Skeletal muscle tissue (tissue), 3 donors: ENCODE measurements at regions not wholly inside any gene's neighbourhood (a gene's known extent, or its start where the extent isn't known, plus 50 kb on each side); places are given as distances from the start of the nearest gene placed in this dataset.

Source experiments
- H3K27ac ChIP-seq: one replicate; pipeline ENCODE4 v1.7.0; 2013; ENCODE audit warnings: mild to moderate bottlenecking, low read depth, low read length, inconsistent platforms
- H3K27me3 ChIP-seq, 3 donors: one replicate each; pipeline ENCODE4 v1.7.0; 2013; ENCODE audit warnings: low read length in 3 of 3; ENCODE audit not compliant: control insufficient read depth in 3 of 3, insufficient read depth in 3 of 3
- H3K36me3 ChIP-seq, 3 donors: one replicate each; pipeline ENCODE4 v1.7.0; 2013; ENCODE audit warnings: low read length in 3 of 3; ENCODE audit not compliant: control insufficient read depth in 3 of 3, insufficient read depth in 3 of 3
- H3K4me1 ChIP-seq, 3 donors: one replicate each; pipeline ENCODE4 v1.7.0; 2013; ENCODE audit warnings: low read length in 3 of 3, mild to moderate bottlenecking in 3 of 3; ENCODE audit not compliant: control insufficient read depth in 3 of 3, insufficient read depth in 3 of 3
- H3K4me3 ChIP-seq, 3 donors: one replicate each; pipeline ENCODE4 v1.7.0; 2013; ENCODE audit warnings: low read length in 3 of 3
- H3K9ac ChIP-seq, 3 donors: one replicate each; pipeline ENCODE4 v1.7.0; 2013; ENCODE audit warnings: low read length in 3 of 3, mild to moderate bottlenecking in 3 of 3, moderate library complexity in 2 of 3, low read depth in 1 of 3
- H3K9me3 ChIP-seq, 3 donors: one replicate each; pipeline ENCODE4 v1.7.0; 2013; ENCODE audit warnings: low read length in 3 of 3; ENCODE audit not compliant: control insufficient read depth in 3 of 3
- donor health status: Osteomylitis.

DNA sequence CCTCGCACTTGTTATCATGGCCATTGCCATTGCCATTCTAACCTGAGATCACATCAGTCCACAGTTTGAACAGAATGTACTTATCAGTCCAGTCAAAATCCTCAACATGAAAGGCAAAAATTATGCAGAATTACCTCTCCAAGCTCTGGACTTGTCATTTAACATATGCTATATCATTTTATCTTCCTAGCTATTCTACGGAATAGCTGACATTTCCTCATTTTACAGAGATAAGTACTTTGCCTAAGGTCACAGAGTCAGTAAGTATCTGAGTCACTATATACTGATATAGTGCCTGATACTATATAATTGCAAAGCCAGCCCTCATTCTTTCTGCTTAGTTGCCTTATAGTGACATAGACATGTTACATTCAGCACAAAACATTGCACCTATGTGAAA is 456.9 kb upstream of the GHITM start:
- H3K27ac ChIP-seq: no peak overlapping the region
- H3K36me3 ChIP-seq: no peaks in the 10 kb centered on the region
- H3K27me3 ChIP-seq: no peaks in the 10 kb centered on the region
- no peaks in the 10 kb centered on the region for H3K4me1 ChIP-seq
- H3K4me3 ChIP-seq: no peak overlapping the region
- H3K9ac ChIP-seq: no peak overlapping the region
- no peaks in the 10 kb centered on the region for H3K9me3 ChIP-seq

GRCh38 chr10:83685458-83685857 is 453.9 kb upstream of the GHITM start:
- no peak overlapping the region for H3K4me3 ChIP-seq
- no peaks in the 10 kb centered on the region for H3K36me3 ChIP-seq
- no peaks in the 10 kb centered on the region for H3K9me3 ChIP-seq
- no peak overlapping the region for H3K9ac ChIP-seq
- H3K27ac ChIP-seq: no peak overlapping the region
- no peaks in the 10 kb centered on the region for H3K4me1 ChIP-seq
- no peaks in the 10 kb centered on the region for H3K27me3 ChIP-seq

- no peak overlapping the region for H3K4me3 ChIP-seq
- H3K27me3 ChIP-seq: no peaks in the 10 kb centered on the region
- H3K4me1 ChIP-seq: no peaks in the 10 kb centered on the region
- no peak overlapping the region for H3K9ac ChIP-seq
- no peak overlapping the region for H3K27ac ChIP-seq
- H3K9me3 ChIP-seq: no peaks in the 10 kb centered on the region
- no peaks in the 10 kb centered on the region for H3K36me3 ChIP-seq
These were observed 447.3 kb upstream of the GHITM start for GRCh38 chr10:83691791-83692596.

- Histone ChIP-seq H3K36me3 (no peaks in the 10 kb centered on the region), H3K27ac (no peak overlapping the region), H3K4me1 (no peaks in the 10 kb centered on the region), H3K27me3 (no peaks in the 10 kb centered on the region), H3K9ac (no peak overlapping the region), H3K4me3 (no peak overlapping the region), H3K9me3 (no peaks in the 10 kb centered on the region)
These were observed 440.4 kb upstream of the GHITM start for GRCh38 chr10:83698899-83699298.

- Histone ChIP-seq H3K4me3 (no peak overlapping the region), H3K36me3 (no peaks in the 10 kb centered on the region), H3K9ac (no peak overlapping the region), H3K27me3 (no peaks in the 10 kb centered on the region), H3K9me3 (no peaks in the 10 kb centered on the region), H3K4me1 (no peaks in the 10 kb centered on the region), H3K27ac (no peak overlapping the region)
These were observed 437.5 kb upstream of the GHITM start for GRCh38 chr10:83701799-83702198.

- Histone ChIP-seq H3K36me3 (no peaks in the 10 kb centered on the region), H3K4me3 (no peak overlapping the region), H3K27ac (no peak overlapping the region), H3K4me1 (no peaks in the 10 kb centered on the region), H3K27me3 (no peaks in the 10 kb centered on the region), H3K9ac (no peak overlapping the region), H3K9me3 (no peaks in the 10 kb centered on the region)
These were observed 436.6 kb upstream of the GHITM start for GRCh38 chr10:83702731-83703130.

- no peak overlapping the region for H3K4me3 ChIP-seq
- no peaks in the 10 kb centered on the region for H3K36me3 ChIP-seq
- no peak overlapping the region for H3K9ac ChIP-seq
- H3K27me3 ChIP-seq: no peaks in the 10 kb centered on the region
- H3K27ac ChIP-seq: no peak overlapping the region
- H3K9me3 ChIP-seq: no peaks in the 10 kb centered on the region
- H3K4me1 ChIP-seq: no peaks in the 10 kb centered on the region
These were observed 433.2 kb upstream of the GHITM start for GRCh38 chr10:83706120-83706519.

- Histone ChIP-seq H3K27ac (no peak overlapping the region), H3K4me3 (no peak overlapping the region), H3K4me1 (no peaks in the 10 kb centered on the region), H3K36me3 (no peaks in the 10 kb centered on the region), H3K9me3 (no peaks in the 10 kb centered on the region), H3K27me3 (no peaks in the 10 kb centered on the region), H3K9ac (no peak overlapping the region)
These were observed 432.2 kb upstream of the GHITM start for GRCh38 chr10:83706952-83707582.

DNA sequence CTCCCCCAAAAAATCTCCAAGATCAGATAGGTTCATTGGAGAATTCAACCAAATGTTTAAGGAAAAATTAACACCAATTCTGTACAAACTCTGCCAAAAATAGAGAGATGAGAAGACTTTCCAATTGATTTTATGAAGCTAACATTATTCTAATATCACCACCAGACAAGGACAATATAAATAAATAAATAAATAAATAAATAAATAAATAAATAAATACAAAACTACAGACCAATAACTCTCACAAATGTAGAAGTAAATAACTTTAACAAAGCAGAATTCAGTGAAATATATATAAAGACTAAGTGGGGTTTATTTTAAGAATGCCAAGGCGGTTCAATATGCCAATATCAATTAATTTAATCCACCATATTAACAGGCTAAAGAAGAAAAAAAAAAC is 425.9 kb upstream of the GHITM start:
- H3K9ac ChIP-seq: no peak overlapping the region

GRCh38 chr10:83723080-83723479 is 416.2 kb upstream of the GHITM start:
- no peaks in the 10 kb centered on the region for H3K36me3 ChIP-seq
- H3K4me1 ChIP-seq: no peaks in the 10 kb centered on the region
- H3K9ac ChIP-seq: no peak overlapping the region
- no peaks in the 10 kb centered on the region for H3K27me3 ChIP-seq
- no peaks in the 10 kb centered on the region for H3K9me3 ChIP-seq
- H3K4me3 ChIP-seq: no peak overlapping the region
- H3K27ac ChIP-seq: no peak overlapping the region

More for the DNA sequence above, 425.9 kb upstream of the GHITM start:
- Histone ChIP-seq H3K9me3 (peaks cover 0 to 4% (median 0%) of the 10 kb centered on the region in 3 donors), H3K27ac (no peak overlapping the region), H3K27me3 (no peaks in the 10 kb centered on the region), H3K4me1 (no peaks in the 10 kb centered on the region), H3K4me3 (no peak overlapping the region), H3K36me3 (no peaks in the 10 kb centered on the region)
